ENCODE measurements at regions not wholly inside any gene's neighbourhood (a gene's known extent, or its start where the extent isn't known, plus 50 kb on each side); places are given as distances from the start of the nearest gene placed in this dataset.

DNA sequence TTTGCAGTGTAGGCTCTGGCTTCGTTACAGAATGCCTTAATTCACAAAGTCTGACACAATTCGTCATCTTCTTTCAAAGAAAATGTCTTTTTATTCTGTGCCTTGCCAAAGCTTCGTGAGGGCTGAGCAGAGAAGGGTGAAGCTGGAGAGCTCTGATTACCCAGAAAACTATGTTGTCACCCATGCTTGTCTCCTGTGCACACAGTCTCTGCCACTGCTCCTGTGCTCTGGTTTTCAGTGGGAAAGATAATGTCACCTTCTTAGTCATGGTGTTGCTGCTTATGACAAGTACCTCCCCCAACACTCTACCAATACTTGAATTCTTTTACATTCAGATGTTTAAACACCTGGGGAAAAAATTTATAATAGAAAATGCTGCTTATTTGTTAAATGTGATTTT, 509.2 kb upstream of the GRM7 start:
- Histone ChIP-seq H3K9me3 (replicated peaks; ENCODE audit: insufficient read depth, low read length) (no peaks in the 10 kb centered on the region), H3K79me2 (ENCODE audit: low read length) (no peaks in the 10 kb centered on the region), H2AFZ (ENCODE audit: low read length) (no peak overlapping the region), H4K20me1 (ENCODE audit: insufficient read depth, low read length) (no peaks in the 10 kb centered on the region), H3K36me3 (replicated peaks; ENCODE audit: insufficient read depth, low read length) (no peaks in the 10 kb centered on the region), H3K9me2 (replicated peaks; ENCODE audit: insufficient read depth, low read length) (no peaks in the 10 kb centered on the region), H3K27ac (ENCODE audit: low read length) (no peak overlapping the region), H3K27me3 (replicated peaks; ENCODE audit: insufficient read depth, low read length) (no peaks in the 10 kb centered on the region), H3K4me3 (ENCODE audit: low read length) (no peak overlapping the region), H3K4me1 (ENCODE audit: low read length) (no peaks in the 10 kb centered on the region), H3F3A (ENCODE audit: insufficient read depth, low read length) (no peaks in the 10 kb centered on the region), H3K4me2 (ENCODE audit: low read depth, low read length) (no peak overlapping the region), H3K9ac (ENCODE audit: low read length) (no peak overlapping the region)
- DNase-seq: no peak
- TF ChIP-seq, protein P1, sequence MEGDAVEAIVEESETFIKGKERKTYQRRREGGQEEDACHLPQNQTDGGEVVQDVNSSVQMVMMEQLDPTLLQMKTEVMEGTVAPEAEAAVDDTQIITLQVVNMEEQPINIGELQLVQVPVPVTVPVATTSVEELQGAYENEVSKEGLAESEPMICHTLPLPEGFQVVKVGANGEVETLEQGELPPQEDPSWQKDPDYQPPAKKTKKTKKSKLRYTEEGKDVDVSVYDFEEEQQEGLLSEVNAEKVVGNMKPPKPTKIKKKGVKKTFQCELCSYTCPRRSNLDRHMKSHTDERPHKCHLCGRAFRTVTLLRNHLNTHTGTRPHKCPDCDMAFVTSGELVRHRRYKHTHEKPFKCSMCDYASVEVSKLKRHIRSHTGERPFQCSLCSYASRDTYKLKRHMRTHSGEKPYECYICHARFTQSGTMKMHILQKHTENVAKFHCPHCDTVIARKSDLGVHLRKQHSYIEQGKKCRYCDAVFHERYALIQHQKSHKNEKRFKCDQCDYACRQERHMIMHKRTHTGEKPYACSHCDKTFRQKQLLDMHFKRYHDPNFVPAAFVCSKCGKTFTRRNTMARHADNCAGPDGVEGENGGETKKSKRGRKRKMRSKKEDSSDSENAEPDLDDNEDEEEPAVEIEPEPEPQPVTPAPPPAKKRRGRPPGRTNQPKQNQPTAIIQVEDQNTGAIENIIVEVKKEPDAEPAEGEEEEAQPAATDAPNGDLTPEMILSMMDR (IDR thresholded peaks at IDR 0.05; ENCODE audit: low read length): no peak
- TF ChIP-seq EZH2phosphoT487 (IDR thresholded peaks at IDR 0.05; ENCODE audit: low read length) (no peak), EZH2 (optimal IDR thresholded peaks at IDR 0.05; ENCODE audit: low read depth, low read length) (no peak)

DNA sequence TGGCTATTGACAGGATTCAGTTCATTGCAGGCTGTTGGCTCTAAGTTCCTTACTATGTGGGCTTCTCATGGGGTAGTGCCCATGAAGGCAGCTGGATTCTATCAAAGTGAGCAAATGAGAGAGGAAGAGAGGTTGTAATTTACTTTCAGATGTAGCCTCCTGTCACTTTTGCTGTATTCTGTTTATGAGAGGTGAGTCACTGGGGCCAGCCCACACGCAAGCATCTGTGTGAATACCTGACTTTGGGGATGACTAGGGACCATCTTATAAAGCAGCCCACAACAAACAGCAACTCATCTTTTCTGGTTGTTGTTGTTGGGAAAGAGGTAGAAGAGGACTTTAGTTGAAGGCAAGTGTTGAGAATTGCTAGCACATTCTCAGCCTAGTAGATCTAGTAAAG, 506.3 kb upstream of the GRM7 start:
- Histone ChIP-seq H3K36me3 (replicated peaks; ENCODE audit: insufficient read depth, low read length) (no peaks in the 10 kb centered on the region), H3K27ac (ENCODE audit: low read length) (no peak overlapping the region), H3K9me3 (replicated peaks; ENCODE audit: insufficient read depth, low read length) (no peaks in the 10 kb centered on the region), H3K9ac (ENCODE audit: low read length) (no peak overlapping the region), H3K4me2 (ENCODE audit: low read depth, low read length) (no peak overlapping the region), H2AFZ (ENCODE audit: low read length) (no peak overlapping the region), H3K4me3 (ENCODE audit: low read length) (no peak overlapping the region), H4K20me1 (ENCODE audit: insufficient read depth, low read length) (no peaks in the 10 kb centered on the region), H3K4me1 (ENCODE audit: low read length) (no peaks in the 10 kb centered on the region), H3K79me2 (ENCODE audit: low read length) (no peaks in the 10 kb centered on the region), H3K9me2 (replicated peaks; ENCODE audit: insufficient read depth, low read length) (no peaks in the 10 kb centered on the region), H3F3A (ENCODE audit: insufficient read depth, low read length) (no peaks in the 10 kb centered on the region), H3K27me3 (replicated peaks; ENCODE audit: insufficient read depth, low read length) (no peaks in the 10 kb centered on the region)
- TF ChIP-seq, protein P1 (IDR thresholded peaks at IDR 0.05; ENCODE audit: low read length): no peak
- no peak for TF ChIP-seq EZH2phosphoT487 (IDR thresholded peaks at IDR 0.05; ENCODE audit: low read length)
- no peak for TF ChIP-seq EZH2 (optimal IDR thresholded peaks at IDR 0.05; ENCODE audit: low read depth, low read length)
- DNase-seq: no peak

DNA sequence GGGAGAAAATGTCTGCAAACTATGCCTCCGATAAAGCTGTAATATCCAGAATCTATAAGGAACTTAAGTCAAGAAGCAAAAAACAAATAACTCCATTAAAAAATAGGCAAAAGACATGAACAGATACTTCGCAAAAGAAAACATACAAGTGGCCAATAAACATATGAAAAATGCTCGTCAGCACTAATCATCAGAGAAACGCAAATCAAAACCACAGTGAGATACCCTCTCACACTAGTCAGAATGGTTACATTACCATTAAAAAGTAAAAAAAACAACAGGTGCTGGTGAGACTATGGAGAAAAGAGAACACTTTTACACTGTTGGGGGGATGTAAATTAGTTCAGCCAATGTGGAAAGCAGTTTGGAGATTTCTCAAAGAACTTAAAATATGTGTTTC, 498.5 kb upstream of the GRM7 start:
- no peaks in the 10 kb centered on the region for H3K4me1 ChIP-seq (ENCODE audit: low read length)
- H3F3A ChIP-seq (ENCODE audit: insufficient read depth, low read length): no peaks in the 10 kb centered on the region
- H3K36me3 ChIP-seq (replicated peaks; ENCODE audit: insufficient read depth, low read length): no peaks in the 10 kb centered on the region
- H3K27me3 ChIP-seq (replicated peaks; ENCODE audit: insufficient read depth, low read length): no peaks in the 10 kb centered on the region
- H3K27ac ChIP-seq (ENCODE audit: low read length): no peak overlapping the region
- no peak for DNase-seq
- no peak overlapping the region for H3K4me3 ChIP-seq (ENCODE audit: low read length)
- H2AFZ ChIP-seq (ENCODE audit: low read length): no peak overlapping the region
- H3K79me2 ChIP-seq (ENCODE audit: low read length): no peaks in the 10 kb centered on the region
- no peak overlapping the region for H3K4me2 ChIP-seq (ENCODE audit: low read depth, low read length)
- TF ChIP-seq EZH2 (optimal IDR thresholded peaks at IDR 0.05; ENCODE audit: low read depth, low read length) (no peak), EZH2phosphoT487 (IDR thresholded peaks at IDR 0.05; ENCODE audit: low read length) (no peak)
- TF ChIP-seq, protein P1 (IDR thresholded peaks at IDR 0.05; ENCODE audit: low read length): no peak
- H3K9me3 ChIP-seq (replicated peaks; ENCODE audit: insufficient read depth, low read length): no peaks in the 10 kb centered on the region
- no peak overlapping the region for H3K9ac ChIP-seq (ENCODE audit: low read length)
- no peaks in the 10 kb centered on the region for H3K9me2 ChIP-seq (replicated peaks; ENCODE audit: insufficient read depth, low read length)
- no peaks in the 10 kb centered on the region for H4K20me1 ChIP-seq (ENCODE audit: insufficient read depth, low read length)
